T-helper 2 cell treated with Interferon-gamma antibody and Interleukin-4, amounts not matched to agents 5 μg/mL and 100 μg/mL, for 36 hours (primary cell): ENCODE measurements at regions not wholly inside any gene's neighbourhood (a gene's known extent, or its start where the extent isn't known, plus 50 kb on each side); places are given as distances from the start of the nearest gene placed in this dataset.

Experiments used
- DNase-seq: peaks from one replicate; pipeline ENCODE4 v3.0.0; 2021; ENCODE audit warnings: low spot score
- H3K27ac Mint-ChIP-seq: one replicate; pipeline ENCODE4 v1.8.0; 2021; ENCODE audit warnings: mild to moderate bottlenecking, mixed read lengths
- H3K27me3 Mint-ChIP-seq: one replicate; pipeline ENCODE4 v1.8.0; 2021; ENCODE audit warnings: low read depth, mixed read lengths
- H3K36me3 Mint-ChIP-seq: one replicate; pipeline ENCODE4 v1.8.0; 2021; ENCODE audit warnings: low read depth, mixed read lengths
- H3K4me1 Mint-ChIP-seq: one replicate; pipeline ENCODE4 v1.8.0; 2021; ENCODE audit warnings: low read depth, mixed read lengths
- H3K4me3 Mint-ChIP-seq: one replicate; pipeline ENCODE4 v1.8.0; 2022; ENCODE audit warnings: mild to moderate bottlenecking, moderate library complexity, mixed read lengths
- H3K9me3 Mint-ChIP-seq: one replicate; pipeline ENCODE4 v1.8.0; 2021; ENCODE audit warnings: mixed read lengths

GRCh38 chr7:115269486-115269885 lies 347.6 kb downstream of the MDFIC start:
- H3K27ac Mint-ChIP-seq: no peak overlapping the region
- no peak overlapping the region for H3K4me3 Mint-ChIP-seq
- peaks cover 4% of the 10 kb centered on the region for H3K27me3 Mint-ChIP-seq
- no peaks in the 10 kb centered on the region for H3K9me3 Mint-ChIP-seq
- DNase-seq: no peak
- H3K36me3 Mint-ChIP-seq: no peaks in the 10 kb centered on the region
- H3K4me1 Mint-ChIP-seq: no peaks in the 10 kb centered on the region

DNA sequence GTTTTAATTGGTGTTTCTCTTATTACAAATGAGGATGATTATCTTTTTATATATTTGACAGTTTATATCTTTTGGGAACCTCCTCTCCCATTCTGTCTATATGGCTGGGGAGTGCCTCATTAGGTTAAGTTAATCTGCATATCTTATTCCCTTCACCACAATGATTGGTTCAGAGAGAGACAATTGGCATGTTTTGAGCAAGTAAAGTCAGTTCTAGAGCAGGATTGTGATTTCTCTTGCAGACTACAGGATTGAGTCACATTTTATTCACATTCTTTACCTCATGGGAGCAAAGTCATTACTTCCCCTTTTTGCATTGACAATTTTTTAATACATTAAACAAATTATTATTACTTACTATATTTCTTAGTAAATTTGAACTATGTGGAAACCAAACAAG lies 345.6 kb downstream of the MDFIC start:
- H3K4me3 Mint-ChIP-seq: no peak overlapping the region
- no peaks in the 10 kb centered on the region for H3K36me3 Mint-ChIP-seq
- no peak for DNase-seq
- no peaks in the 10 kb centered on the region for H3K4me1 Mint-ChIP-seq
- H3K9me3 Mint-ChIP-seq: no peaks in the 10 kb centered on the region
- no peak overlapping the region for H3K27ac Mint-ChIP-seq
- H3K27me3 Mint-ChIP-seq: peaks cover 4% of the 10 kb centered on the region

DNA sequence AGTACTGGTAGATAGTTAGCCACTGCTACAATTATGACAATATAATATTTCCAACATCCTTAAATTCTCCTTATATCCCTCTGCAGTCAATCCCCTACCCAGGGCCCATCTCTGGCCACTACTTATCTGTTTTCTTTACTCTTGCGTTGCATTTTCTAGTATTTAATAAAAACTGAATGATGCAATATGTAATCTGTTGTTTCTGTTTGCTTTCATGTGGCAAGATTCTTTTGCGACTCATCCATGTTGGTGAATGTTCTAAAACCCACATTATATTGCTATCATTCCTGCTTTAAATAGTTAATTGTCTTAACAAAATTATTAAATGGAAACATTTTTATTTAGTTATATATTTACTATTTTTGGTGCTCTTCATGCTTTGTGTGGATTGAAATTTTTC lies 338.5 kb downstream of the MDFIC start:
- no peaks in the 10 kb centered on the region for H3K4me1 Mint-ChIP-seq
- H3K27ac Mint-ChIP-seq: no peak overlapping the region
- no peak for DNase-seq
- H3K4me3 Mint-ChIP-seq: no peak overlapping the region
- H3K27me3 Mint-ChIP-seq: no peaks in the 10 kb centered on the region
- H3K9me3 Mint-ChIP-seq: no peaks in the 10 kb centered on the region
- no peaks in the 10 kb centered on the region for H3K36me3 Mint-ChIP-seq

- no peak for DNase-seq
- Mint-ChIP-seq H3K36me3 (no peaks in the 10 kb centered on the region), H3K9me3 (no peaks in the 10 kb centered on the region), H3K4me1 (peaks cover 2% of the 10 kb centered on the region), H3K4me3 (no peak overlapping the region), H3K27ac (no peak overlapping the region), H3K27me3 (no peaks in the 10 kb centered on the region)
These were observed 330.6 kb downstream of the MDFIC start for GRCh38 chr7:115252461-115252860.

GRCh38 chr7:115249080-115249479 lies 327.2 kb downstream of the MDFIC start:
- H3K36me3 Mint-ChIP-seq: no peaks in the 10 kb centered on the region
- H3K4me1 Mint-ChIP-seq: peaks cover 2% of the 10 kb centered on the region
- H3K9me3 Mint-ChIP-seq: no peaks in the 10 kb centered on the region
- no peak for DNase-seq
- H3K27me3 Mint-ChIP-seq: no peaks in the 10 kb centered on the region
- H3K4me3 Mint-ChIP-seq: no peak overlapping the region
- no peak overlapping the region for H3K27ac Mint-ChIP-seq

DNA sequence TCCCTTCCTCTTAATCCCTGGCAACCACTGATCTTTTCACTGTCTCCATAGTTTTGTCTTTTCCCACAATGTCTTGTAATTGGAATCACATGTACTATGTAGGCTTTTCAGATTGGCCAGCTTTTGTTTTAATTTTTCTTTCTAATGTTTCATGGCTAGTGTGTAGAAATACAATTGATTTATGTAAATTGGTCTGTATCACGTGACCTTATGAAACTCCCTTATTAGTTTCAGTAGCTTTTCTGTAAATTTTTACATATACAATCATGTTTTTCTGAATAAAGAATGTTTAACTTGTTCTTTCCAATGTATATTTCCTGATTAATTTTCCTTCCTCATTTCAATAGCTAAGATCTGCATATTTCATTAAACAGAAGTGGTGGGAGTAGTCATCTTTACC lies 319.3 kb downstream of the MDFIC start:
- Mint-ChIP-seq H3K36me3 (no peaks in the 10 kb centered on the region), H3K4me1 (no peaks in the 10 kb centered on the region), H3K27ac (no peak overlapping the region), H3K27me3 (no peaks in the 10 kb centered on the region), H3K9me3 (no peaks in the 10 kb centered on the region), H3K4me3 (no peak overlapping the region)
- no peak for DNase-seq

DNA sequence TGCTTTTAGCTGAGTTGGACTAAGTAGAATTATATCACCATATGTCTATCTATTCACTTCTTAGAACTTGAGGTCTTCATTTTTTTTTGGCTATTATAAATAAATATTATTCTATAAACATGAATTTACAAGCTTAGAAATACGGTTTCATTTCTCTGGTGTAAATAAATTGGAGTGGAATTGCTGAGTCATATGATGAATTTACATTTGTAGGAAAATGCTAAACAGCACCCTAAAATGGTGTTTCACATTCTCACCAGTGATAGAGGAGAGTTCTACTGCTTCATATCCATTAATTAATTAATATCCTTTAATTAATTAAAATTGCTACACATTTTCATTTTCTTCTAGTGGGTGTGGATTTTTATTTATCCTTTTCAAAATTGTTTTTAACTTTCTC lies 318.3 kb downstream of the MDFIC start:
- Mint-ChIP-seq H3K9me3 (no peaks in the 10 kb centered on the region), H3K4me1 (no peaks in the 10 kb centered on the region), H3K36me3 (no peaks in the 10 kb centered on the region), H3K27ac (no peak overlapping the region), H3K4me3 (no peak overlapping the region), H3K27me3 (no peaks in the 10 kb centered on the region)
- no peak for DNase-seq

DNA sequence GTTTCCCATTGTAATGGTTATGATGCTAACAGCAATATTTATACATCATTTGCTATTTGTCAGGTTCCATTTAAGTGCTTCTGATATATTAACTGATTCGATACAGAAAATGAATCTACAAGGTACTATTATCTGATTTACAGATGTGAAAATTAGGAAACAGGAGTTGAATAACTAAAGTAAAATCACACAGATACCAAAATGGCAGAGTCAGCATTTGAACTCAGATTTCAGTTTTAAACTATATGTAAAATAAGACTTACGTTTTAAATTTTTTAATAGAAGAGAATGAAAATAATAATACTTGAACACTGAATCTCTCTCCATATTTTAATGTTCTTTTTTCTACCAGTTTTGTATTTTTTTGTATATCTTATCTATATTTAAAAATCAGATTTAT lies 313.2 kb downstream of the MDFIC start:
- H3K27me3 Mint-ChIP-seq: peaks cover 2% of the 10 kb centered on the region
- H3K9me3 Mint-ChIP-seq: no peaks in the 10 kb centered on the region
- H3K36me3 Mint-ChIP-seq: no peaks in the 10 kb centered on the region
- peaks cover 2% of the 10 kb centered on the region for H3K4me1 Mint-ChIP-seq
- H3K27ac Mint-ChIP-seq: no peak overlapping the region
- no peak for DNase-seq
- no peak overlapping the region for H3K4me3 Mint-ChIP-seq

DNA sequence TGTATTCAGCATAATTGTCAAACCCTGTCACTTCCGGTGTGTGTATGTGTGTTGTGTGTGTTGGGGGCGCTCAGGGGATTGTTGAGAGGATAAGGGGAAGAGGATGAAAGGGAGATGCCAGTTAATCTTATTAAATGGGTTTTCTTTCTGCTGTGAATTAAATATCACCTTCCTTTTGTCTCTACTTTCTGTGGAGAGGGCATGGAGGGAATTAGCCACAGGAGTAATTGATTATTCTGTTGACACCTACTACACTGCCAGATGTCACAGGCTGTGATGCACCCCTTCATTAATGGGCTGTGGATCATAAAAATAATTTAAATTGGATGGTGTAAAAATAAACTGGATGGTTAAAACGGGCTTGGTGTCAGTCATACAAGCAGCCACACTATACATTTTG lies 311.9 kb downstream of the MDFIC start:
- Mint-ChIP-seq H3K27ac (no peak overlapping the region), H3K4me3 (no peak overlapping the region), H3K27me3 (peaks cover 2% of the 10 kb centered on the region), H3K9me3 (no peaks in the 10 kb centered on the region), H3K36me3 (no peaks in the 10 kb centered on the region), H3K4me1 (peaks cover 2% of the 10 kb centered on the region)
- no peak for DNase-seq

- Mint-ChIP-seq H3K27me3 (peaks cover 2% of the 10 kb centered on the region), H3K4me1 (peaks cover 2% of the 10 kb centered on the region), H3K9me3 (no peaks in the 10 kb centered on the region), H3K36me3 (no peaks in the 10 kb centered on the region), H3K4me3 (no peak overlapping the region), H3K27ac (no peak overlapping the region)
- DNase-seq: no peak
These were observed 310.1 kb downstream of the MDFIC start for GRCh38 chr7:115232041-115232440.

DNA sequence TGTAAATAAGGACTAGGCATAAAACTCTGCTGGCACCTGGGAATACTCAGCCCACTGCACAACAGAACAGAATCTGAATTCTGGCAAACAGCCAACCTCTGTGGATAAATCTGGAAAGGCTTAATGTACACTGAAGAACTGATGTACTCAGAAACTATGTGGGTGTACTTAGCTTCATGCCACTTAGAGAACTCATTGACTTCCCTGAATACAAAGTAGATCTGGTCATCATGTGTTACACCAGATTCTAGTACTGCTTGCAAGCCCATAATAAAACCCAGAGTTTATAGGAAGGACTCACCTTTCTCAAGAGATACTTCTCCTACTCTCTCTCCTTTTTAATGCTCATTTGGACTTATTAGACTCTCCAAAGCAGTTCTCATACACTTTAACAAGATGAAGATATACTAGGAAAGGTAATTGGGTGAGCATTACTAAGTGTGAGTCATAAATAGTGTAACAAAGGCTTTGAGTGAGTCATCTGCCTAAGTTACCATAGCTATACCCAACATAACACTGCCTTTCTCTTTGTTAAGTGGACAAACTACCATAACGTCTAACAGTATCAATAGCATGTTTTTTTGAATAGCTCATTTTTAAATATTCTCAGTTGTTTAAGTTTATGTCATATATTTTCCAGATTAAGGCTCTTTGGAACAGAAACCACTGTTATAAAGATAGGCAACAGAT lies 309.1 kb downstream of the MDFIC start:
- Mint-ChIP-seq H3K36me3 (no peaks in the 10 kb centered on the region), H3K9me3 (no peaks in the 10 kb centered on the region), H3K4me1 (peaks cover 2% of the 10 kb centered on the region), H3K4me3 (no peak overlapping the region), H3K27me3 (peaks cover 2% of the 10 kb centered on the region), H3K27ac (no peak overlapping the region)
- DNase-seq: no peak

GRCh38 chr7:115229401-115230105 lies 307.7 kb downstream of the MDFIC start:
- Mint-ChIP-seq H3K4me1 (peaks cover 2% of the 10 kb centered on the region), H3K27me3 (peaks cover 7% of the 10 kb centered on the region), H3K36me3 (no peaks in the 10 kb centered on the region), H3K9me3 (no peaks in the 10 kb centered on the region), H3K27ac (no peak overlapping the region), H3K4me3 (no peak overlapping the region)
- DNase-seq: no peak

GRCh38 chr7:115227473-115228235 lies 305.8 kb downstream of the MDFIC start:
- peaks cover 11% of the 10 kb centered on the region for H3K27me3 Mint-ChIP-seq

DNA sequence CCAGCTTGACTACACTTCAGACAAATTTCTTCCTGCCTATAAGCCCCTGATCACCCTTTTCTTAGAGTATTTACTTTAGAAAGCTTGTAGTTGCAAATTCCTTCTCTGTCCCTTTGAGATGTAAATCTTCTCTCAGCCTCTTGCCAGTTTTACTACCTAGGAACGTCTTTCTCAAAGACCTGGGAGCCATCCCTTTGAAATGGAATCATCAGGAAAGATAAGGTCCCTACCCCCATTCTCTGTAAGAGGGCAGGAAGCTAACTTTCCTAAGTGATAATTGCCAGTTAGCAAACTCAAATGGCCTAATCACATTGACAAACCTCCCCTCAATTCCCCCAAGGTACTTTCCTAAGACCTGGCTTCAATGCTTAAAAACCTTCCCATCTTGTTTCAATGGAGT lies 304.5 kb downstream of the MDFIC start:
- Mint-ChIP-seq H3K27ac (no peak overlapping the region), H3K36me3 (no peaks in the 10 kb centered on the region), H3K4me3 (no peak overlapping the region), H3K27me3 (peaks cover 16% of the 10 kb centered on the region), H3K4me1 (peaks cover 2% of the 10 kb centered on the region), H3K9me3 (no peaks in the 10 kb centered on the region)
- no peak for DNase-seq

More at GRCh38 chr7:115227473-115228235, 305.8 kb downstream of the MDFIC start:
- Mint-ChIP-seq H3K9me3 (no peaks in the 10 kb centered on the region), H3K27ac (no peak overlapping the region), H3K36me3 (no peaks in the 10 kb centered on the region), H3K4me1 (peaks cover 2% of the 10 kb centered on the region), H3K4me3 (no peak overlapping the region)
- DNase-seq: no peak
